ENCODE measurements at regions not wholly inside any gene's neighbourhood (a gene's known extent, or its start where the extent isn't known, plus 50 kb on each side); places are given as distances from the start of the nearest gene placed in this dataset.

- TF ChIP-seq USF2 (IDR thresholded peaks at IDR 0.05; ENCODE audit: low read depth, low read length), result no peak
- TF ChIP-seq MAFK (IDR thresholded peaks at IDR 0.05; ENCODE audit: low read depth, low read length), result no peak
- TF ChIP-seq RCOR1 (IDR thresholded peaks at IDR 0.05; ENCODE audit: insufficient replicate concordance, low read length), result no peak
Measured at GRCh38 chr17:6327007-6327406, 107.9 kb downstream of the AIPL1 start.

Measured in IMR-90 (cell line).